GM03348 (cell line): ENCODE measurements at regions not wholly inside any gene's neighbourhood (a gene's known extent, or its start where the extent isn't known, plus 50 kb on each side); places are given as distances from the start of the nearest gene placed in this dataset.

ENCODE experiments used
- DNase-seq: peaks from one replicate; pipeline ENCODE4 v3.0.0; 2012; ENCODE audit warnings: low spot score

- no peak for DNase-seq
Measured at GRCh38 chr6:106772270-106773142, 143.1 kb downstream of the QRSL1 start.

DNA sequence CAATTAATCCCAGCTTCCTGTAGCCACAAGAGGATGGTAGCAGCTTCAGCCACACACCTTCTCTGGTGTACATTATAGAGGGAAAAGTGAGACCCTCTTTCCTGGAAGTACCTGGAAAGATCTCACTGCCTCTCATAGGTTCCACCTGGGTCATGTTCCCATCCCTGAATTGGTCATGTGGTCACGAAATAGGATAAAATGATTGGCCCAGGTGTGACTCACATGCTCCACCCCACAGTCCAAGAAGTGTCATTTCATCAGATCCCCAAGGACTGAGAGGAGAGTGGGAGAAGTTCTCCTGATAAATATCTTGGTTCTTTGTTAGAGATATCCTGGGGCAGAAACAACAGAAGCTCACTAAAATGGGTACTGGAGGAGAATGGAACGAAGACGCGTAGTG is 142.4 kb downstream of the QRSL1 start:
- no peak for DNase-seq

GRCh38 chr6:106770663-106771062 is 141.3 kb downstream of the QRSL1 start:
- no peak for DNase-seq

DNA sequence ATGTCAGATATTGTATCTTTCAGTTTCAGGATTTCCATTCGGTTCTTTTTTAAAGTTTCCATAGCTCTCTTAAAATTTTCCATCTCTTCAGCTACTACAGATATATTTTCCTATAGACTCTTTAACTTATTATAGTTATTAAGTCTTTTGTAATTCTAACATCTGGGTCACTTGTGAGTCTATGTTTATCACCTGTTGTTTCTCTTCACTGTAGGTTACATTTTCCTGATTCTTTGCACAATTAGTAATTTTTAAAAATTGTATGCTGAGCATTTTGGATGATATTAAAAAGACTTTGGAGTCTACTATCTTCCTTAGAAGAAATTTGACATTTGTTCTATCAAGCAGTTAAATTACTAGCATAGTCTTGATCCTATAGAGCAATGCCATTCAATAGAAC is 140.7 kb downstream of the QRSL1 start:
- DNase-seq = no peak

DNA sequence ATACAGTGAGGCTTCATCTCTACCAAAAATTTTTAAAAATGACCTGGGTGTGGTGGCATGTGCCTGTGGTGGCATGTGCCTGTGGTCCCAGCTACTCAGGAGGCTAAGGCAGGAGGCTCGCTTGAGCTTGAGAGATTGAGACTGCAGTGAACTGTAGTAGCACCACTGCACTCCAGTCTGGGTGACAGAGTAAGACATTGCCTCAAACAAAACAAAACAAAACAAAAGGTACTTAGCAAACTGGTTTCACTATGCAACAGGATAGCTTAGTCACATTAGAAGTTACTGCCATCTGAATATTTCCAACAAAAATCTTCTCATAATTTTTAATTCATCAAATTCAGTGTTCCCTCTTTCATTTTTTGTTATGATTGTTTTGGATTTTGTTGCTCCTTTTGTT is 137.9 kb downstream of the QRSL1 start:
- DNase-seq = no peak

DNA sequence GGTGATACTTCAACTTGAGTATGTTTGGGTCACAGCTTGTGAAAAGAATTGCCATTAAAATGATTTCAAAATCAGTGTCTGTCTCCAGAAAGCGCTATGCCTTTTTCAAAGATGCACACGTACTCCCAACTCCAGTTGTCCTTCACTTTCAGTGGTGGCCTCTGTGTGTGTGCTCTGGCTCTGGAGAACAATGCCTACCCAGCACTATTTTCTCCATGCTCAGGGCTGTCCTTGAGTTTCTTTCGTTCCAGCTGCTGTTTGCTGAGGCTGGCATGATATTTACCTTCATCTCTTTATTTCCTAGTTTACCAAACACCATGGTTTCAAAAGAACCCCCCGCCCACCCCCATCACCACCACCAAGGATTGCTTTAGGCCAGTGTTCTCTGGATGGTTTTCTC is 136.8 kb downstream of the QRSL1 start:
- no peak for DNase-seq

DNA sequence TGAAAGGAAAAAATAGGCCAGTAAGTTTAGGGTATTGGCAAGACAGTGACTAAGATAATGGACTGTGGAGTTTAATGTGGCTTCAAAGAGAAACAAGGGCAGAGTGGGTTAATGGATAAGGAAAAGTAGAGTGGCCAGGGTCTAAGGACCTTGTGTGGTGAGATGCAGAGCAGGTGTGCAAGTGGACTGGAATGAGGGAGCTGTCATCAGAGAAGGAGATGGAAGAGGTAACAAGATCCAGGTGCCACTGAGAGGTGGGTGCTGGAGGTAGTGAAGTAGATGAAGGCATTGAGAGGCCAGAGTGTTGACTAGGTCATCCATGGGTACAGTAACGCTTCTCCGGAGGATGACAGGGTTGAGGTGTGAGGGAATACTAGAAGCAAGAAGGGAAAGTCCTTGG is 136.1 kb downstream of the QRSL1 start:
- no peak for DNase-seq

DNA sequence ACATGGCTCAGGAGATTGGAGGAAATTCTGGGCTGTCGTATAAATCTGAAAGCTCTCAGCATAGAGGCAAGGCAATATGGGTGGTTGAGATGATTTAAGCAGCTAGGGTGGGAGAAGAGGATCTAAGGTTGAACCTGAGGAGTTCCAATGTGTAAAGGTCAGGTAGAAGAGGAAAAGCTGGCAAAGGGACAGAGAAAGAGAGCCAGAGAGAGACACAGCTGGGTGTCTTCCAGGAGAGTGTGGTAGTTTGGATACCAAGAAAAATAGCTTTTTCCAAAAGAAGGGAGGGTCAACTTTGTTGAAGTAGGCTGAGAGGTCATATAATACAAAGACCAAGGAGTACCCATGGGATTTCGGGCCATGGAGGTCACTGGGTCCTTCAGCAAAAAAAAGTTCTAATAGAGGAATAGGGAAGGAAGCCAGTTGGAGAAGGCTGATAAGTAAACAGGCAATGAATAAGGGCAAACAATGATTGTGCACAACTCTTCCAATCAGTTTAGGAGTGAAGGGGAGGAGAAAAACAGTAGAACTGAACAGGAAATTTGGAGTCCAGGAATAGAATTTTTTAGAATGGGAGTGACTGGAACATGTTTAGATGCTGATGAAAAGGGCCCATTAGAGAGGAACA is 135.1 kb downstream of the QRSL1 start:
- no peak for DNase-seq

DNA sequence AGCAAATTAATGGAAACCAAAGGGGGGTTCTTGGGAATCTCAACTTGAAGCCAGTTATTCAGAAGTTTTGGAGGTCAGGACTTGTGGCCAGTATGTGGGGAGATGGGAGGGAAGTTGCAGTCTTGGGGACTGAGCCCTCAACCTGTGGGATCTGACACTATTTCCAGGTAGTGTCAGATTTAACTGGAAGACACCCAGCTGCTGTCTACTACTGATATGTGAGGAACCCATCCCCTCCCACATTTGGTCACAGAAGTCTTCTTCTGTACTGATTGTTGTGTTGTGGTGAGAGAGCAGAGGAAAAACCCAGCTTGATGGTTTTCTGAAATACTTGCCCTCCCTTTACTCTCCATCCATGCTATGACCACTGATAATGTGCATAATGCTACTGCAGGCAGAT is 134.0 kb downstream of the QRSL1 start:
- no peak for DNase-seq

DNA sequence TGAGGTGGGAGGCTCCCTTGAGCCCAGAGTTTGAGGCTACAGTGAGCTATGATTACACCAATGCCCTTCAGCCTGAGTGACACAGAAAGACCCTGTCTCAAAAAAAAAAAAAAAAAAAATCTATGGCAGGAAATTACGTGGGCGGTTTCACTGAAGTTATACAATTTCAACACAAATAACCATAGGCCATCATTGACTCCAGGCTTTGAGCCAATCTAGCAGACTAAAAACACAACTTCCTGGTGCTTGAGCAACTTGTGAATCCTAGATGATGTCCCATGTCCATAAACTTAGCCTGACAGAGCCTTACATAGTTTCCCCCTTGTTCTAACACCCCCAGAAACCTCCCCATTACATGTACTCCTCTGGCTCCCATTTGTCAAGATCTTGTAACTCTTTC is 131.8 kb downstream of the QRSL1 start:
- no peak for DNase-seq

- DNase-seq = no peak
Measured at GRCh38 chr6:106759112-106759511, 129.7 kb downstream of the QRSL1 start.

DNA sequence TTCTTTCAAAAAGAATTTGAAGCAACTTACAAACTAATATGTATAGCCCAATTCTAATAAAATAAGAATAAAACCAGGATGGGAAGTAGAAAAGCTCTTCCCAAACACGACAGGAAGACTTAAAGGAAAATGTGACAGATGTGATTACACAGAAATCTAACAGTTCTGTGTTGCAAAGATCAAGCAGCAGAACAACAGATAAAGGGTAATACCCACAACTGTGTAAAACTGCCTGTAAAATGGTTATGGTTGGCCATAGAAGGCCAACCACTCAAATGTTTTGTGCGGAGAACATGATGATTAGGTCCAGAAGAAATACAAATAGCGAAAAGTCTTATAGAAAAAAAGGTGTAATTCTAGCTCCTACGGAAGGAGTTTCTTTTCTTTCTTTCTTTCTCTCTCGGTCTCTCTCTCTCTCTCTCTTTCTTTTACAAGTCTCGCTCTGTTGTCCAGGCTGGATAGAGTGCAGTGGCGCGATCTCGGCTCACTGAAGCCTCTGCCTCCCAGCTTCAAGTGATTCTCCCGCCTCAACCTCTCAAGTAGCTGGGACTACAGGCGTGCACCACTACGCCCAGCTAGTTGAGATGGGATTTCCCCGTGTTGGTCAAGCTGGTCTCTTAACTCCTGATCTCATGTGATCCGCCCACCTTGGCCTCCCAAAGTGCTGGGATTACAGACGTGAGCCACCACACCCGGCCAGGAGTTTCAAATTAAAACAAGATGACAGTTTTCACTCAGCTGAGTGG is 128.5 kb downstream of the QRSL1 start:
- DNase-seq = no peak

GRCh38 chr6:106757267-106757666 is 127.9 kb downstream of the QRSL1 start:
- no peak for DNase-seq

DNA sequence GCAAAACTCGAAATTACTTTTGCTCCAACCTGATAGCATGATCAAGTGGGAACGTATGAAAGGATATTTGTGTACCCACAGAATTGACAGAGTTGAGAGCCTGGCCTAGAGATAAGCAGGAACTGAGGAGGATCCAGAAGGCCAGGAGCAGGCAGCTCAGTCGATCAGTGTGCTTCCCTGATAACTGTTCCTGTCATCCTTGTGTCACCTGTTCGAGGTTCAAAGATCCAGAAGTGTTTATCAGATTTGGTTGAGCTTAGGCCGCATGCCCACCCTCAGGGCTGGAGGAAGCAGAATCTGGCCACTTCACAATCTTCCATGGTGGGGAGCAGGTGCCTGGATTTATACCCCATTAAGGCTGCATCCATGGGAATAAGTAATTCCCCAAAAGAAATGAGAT is 124.8 kb downstream of the QRSL1 start:
- DNase-seq = no peak

DNA sequence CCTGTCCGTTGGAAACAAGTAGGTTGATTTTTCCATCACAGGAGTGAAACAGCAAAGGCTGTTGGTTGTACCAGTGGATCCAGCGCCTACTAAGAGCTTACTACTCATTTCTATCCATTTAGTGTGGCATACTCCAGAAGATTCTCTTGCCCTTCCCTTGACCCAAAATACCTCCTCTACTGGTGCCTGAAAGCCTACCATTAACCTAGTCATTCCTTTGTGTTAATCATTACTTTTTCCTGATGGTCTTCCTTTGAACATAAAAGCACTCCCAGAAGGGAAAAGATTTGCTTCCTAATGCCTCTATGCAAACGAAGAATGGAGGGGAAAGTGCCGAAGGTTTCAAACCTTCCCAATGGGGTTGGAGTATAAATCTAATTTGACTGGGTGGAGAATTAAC is 123.3 kb downstream of the QRSL1 start:
- DNase-seq = no peak

- no peak for DNase-seq
Measured at GRCh38 chr6:106751501-106752252, 122.3 kb downstream of the QRSL1 start.

- DNase-seq = no peak
Measured at GRCh38 chr6:106750946-106751345, 121.6 kb downstream of the QRSL1 start.

DNA sequence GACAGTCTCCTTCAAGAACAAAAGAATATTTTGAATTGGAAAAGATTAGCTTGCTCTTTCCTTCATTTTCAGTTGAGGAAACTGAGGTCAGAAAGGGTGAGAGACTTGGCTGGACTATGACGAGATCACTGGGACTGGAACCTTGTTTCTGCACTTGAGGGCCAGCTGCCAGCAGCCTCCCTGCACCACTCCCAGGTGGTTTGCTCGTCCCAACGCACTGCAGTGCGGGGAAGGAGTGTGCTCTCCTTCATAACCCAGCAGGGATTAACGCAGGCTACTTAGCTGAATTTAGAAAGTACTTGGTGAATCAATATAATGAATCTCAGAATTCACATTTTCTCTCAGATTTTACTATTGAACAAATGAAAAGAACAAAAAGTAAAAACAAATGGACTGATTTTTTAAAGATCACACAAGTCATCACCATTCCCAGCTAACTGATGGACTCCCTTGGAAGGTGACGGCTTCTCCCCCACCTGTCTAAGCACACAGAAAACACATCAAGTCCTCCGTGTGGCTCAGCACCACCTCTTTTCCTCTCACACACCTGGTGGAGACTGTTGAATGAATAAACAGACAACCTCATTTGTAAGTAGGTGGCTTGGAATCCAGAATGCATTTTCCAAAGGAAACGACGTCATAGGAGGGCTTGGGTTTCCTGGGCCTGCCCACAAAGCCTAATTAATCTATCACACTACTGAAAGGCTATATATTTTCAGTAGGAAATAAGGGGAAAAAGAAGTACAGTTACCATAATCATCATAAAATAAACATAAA is 121.0 kb downstream of the QRSL1 start:
- DNase-seq = no peak

DNA sequence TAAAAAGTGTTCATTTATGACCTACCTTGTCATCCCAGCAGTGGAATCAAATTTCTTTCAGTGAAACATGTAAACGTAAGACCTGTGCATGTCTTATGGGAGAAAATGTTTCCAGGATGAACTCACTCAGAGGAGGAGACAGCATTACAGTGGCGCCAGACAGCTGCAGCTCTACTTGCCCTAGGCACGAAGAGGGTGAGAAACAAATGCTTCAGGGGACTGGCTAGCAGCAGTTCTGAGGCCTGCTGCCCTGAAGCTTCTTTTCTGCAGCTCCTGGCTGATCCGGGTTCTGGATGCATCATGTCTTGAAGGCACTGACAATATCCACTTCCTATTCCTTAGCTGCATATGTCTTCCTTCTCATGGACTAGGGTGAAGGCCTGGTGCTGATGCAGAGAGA is 120.2 kb downstream of the QRSL1 start:
- no peak for DNase-seq

DNA sequence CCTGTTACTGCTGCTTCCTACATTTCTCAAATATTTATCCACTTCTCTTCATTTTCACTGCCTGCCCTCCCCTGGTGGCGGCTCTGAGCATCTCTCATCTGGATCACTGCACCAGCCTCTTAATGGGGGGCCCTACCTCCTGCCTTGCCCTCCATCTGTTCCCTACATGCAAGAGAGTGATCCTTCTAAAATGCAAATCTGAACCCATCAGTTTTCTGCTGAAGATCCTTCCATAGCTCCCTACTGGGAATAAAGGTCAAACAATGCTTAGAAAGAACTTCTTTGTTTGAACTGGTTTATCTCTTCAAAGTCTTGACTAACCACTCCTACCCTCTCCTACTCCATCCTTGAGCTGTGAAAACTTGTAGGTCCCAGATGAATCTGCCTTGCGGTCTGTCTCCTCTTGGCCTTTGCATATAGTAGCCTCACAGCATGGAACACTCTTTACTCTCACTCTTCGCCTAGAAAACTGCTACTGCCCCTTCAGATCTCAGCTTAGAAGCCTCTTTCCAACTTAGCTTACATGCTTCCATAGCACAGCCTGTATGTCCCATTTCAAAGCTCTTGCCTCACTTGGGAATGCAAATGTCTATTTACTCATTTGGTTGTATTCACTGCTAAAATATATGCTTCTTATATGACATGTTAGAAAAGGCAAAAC is 119.3 kb downstream of the QRSL1 start:
- DNase-seq = no peak

- DNase-seq = no peak
Measured at GRCh38 chr6:106747139-106747538, 117.8 kb downstream of the QRSL1 start.
